ENCODE measurements at regions not wholly inside any gene's neighbourhood (a gene's known extent, or its start where the extent isn't known, plus 50 kb on each side); places are given as distances from the start of the nearest gene placed in this dataset.
"Not testable (repeated sequence)": the region's sequence is repeated elsewhere in the genome, so short reads cannot be mapped to it uniquely, and the experiment has no call there.

DNA sequence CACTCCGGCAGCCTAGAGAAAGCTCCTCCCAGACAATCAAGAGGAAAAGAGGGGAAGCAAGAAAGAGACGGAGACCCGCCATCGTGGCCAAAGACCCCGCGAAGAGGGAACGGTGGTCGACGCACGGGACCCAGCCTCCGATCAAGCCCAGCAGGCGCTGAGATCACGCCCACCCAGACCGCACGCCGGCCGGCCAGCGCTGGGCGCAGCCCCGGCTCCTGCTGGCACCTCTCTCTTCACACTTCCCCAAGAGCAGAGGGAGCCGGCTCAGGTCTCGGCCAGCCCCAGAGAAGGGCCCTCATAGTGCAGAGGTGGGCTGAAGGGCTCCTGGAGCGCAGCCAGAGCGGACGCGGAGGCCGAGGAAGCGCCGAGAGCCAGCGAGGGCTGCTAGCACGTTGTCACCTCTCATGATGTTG is 918.4 kb upstream of the ADAMTS5 start:
- no peak for DNase-seq (ENCODE audit: low read depth, low spot score)
- Histone ChIP-seq H3K4me2 (ENCODE audit: insufficient read depth, low read length) (no peak overlapping the region), H3K9ac (replicated peaks; ENCODE audit: extremely low read depth, insufficient read depth, low read length) (no peak overlapping the region), H4K20me1 (replicated peaks; ENCODE audit: control insufficient read depth, extremely low read depth, insufficient read depth, low read length) (no peaks in the 10 kb centered on the region), H3K27ac (ENCODE audit: insufficient read depth, low read depth, low read length) (no peak overlapping the region), H3K9me3 (replicated peaks; ENCODE audit: control insufficient read depth, insufficient read depth, low read length) (no peaks in the 10 kb centered on the region), H3K79me2 (ENCODE audit: control insufficient read depth, insufficient read depth, low read length) (no peaks in the 10 kb centered on the region), H3K4me3 (replicated peaks in 1 of 3; ENCODE audit: insufficient read depth in 1 of 3, low read depth in 1 of 3, low read length in 3 of 3) (no peak overlapping the region), H3K36me3 (ENCODE audit: control insufficient read depth in 2 of 2, extremely low read depth in 1 of 2, insufficient read depth in 2 of 2, low read length in 2 of 2) (no peaks in the 10 kb centered on the region), H3K9me1 (replicated peaks; ENCODE audit: control insufficient read depth, extremely low read depth, insufficient read depth, low read length) (no peaks in the 10 kb centered on the region), H2AFZ (ENCODE audit: low read depth, low read length) (no peak overlapping the region), H3K4me1 (ENCODE audit: control insufficient read depth, extremely low read depth, insufficient read depth, low read length) (no peaks in the 10 kb centered on the region), H3K27me3 (ENCODE audit: control insufficient read depth in 2 of 2, insufficient read depth in 2 of 2, low read length in 2 of 2) (no peaks in the 10 kb centered on the region)
- intact Hi-C loops (cut with micrococcal nuclease) (no loop called here), dilution Hi-C loops (cut with MboI; ENCODE audit: extremely low pct_ligation_motif_present, low sequenced_read_pairs) (no loop called here)
- ChIA-PET POLR2A (no interaction called here), CTCF (no interaction called here)
- TF ChIP-seq FOS (IDR thresholded peaks at IDR 0.05; ENCODE audit: borderline replicate concordance, insufficient read depth, low read length) (no peak), MYC (IDR thresholded peaks at IDR 0.05; ENCODE audit: low read depth, low read length) (no peak), GATA2 (IDR thresholded peaks at IDR 0.05; ENCODE audit: insufficient read depth, insufficient read length, low read depth, low read length) (no peak), POLR2A (IDR thresholded peaks at IDR 0.05; ENCODE audit: low read depth, low read length) (no peak), JUN (IDR thresholded peaks at IDR 0.05; ENCODE audit: borderline replicate concordance, insufficient read depth, insufficient read length, low read depth) (no peak), EZH2 (IDR thresholded peaks at IDR 0.05; ENCODE audit: borderline replicate concordance, low read depth, low read length, severe bottlenecking) (no peak), POLR2AphosphoS5 (IDR thresholded peaks at IDR 0.05; ENCODE audit: insufficient read depth, low read depth, low read length) (no peak)
- TF ChIP-seq, protein P1, sequence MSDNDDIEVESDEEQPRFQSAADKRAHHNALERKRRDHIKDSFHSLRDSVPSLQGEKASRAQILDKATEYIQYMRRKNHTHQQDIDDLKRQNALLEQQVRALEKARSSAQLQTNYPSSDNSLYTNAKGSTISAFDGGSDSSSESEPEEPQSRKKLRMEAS (IDR thresholded peaks at IDR 0.05; ENCODE audit: insufficient read depth, insufficient read length), result no peak
- TF ChIP-seq, protein P2, sequence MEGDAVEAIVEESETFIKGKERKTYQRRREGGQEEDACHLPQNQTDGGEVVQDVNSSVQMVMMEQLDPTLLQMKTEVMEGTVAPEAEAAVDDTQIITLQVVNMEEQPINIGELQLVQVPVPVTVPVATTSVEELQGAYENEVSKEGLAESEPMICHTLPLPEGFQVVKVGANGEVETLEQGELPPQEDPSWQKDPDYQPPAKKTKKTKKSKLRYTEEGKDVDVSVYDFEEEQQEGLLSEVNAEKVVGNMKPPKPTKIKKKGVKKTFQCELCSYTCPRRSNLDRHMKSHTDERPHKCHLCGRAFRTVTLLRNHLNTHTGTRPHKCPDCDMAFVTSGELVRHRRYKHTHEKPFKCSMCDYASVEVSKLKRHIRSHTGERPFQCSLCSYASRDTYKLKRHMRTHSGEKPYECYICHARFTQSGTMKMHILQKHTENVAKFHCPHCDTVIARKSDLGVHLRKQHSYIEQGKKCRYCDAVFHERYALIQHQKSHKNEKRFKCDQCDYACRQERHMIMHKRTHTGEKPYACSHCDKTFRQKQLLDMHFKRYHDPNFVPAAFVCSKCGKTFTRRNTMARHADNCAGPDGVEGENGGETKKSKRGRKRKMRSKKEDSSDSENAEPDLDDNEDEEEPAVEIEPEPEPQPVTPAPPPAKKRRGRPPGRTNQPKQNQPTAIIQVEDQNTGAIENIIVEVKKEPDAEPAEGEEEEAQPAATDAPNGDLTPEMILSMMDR (IDR thresholded peaks at IDR 0.05; ENCODE audit: extremely low read depth in 1 of 2, insufficient read depth in 1 of 2, low read depth in 1 of 2, low read length in 2 of 2), result no peak
- no TSS peak for BruUV-seq (replicated peaks)
- FAIRE-seq, result no peak

DNA sequence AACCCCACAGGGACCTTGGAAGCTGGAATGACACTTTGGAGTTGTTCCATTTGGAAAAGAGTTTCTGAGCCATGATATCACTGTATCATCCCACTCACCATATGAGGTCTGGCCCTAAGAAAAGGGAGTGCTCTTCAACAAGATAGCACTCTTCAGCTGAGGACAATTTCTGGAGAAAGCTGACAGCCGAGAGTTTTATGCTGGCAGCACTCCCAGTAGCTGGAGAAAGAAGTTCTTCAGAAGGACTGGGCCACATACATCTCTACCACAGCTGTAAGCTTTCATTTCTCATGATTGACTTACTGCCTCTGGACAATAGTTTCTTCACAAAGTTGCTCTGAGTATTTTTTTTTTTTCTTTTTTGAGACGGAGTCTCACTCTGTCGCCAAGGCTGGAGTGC is 914.4 kb upstream of the ADAMTS5 start:
- dilution Hi-C loops (cut with MboI; ENCODE audit: extremely low pct_ligation_motif_present, low sequenced_read_pairs); FAIRE-seq: not testable (repeated sequence)

DNA sequence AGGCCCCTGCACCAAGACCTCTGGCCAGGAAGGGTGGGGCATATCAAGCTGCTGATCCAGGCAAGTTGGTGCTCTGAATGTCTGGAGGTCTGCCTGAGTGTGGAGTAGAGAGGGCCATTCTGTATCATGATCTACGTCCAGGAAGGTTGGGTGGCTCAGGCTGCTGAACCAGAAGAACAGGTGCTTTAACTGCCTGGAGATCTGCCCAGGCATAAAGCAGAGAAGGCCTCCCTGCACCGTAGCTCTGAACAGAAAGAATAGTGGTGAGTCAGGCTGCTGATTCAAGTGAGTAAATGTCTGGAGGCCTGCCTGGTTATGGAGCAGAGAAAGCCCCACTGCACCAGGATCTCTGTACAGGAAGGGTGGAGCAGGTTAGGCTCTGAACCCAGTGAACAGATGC is 905.5 kb upstream of the ADAMTS5 start:
- POLR2A ChIA-PET; dilution Hi-C loops (cut with MboI; ENCODE audit: extremely low pct_ligation_motif_present, low sequenced_read_pairs); H3K36me3 ChIP-seq (ENCODE audit: control insufficient read depth in 2 of 2, extremely low read depth in 1 of 2, insufficient read depth in 2 of 2, low read length in 2 of 2); CTCF ChIA-PET; BruUV-seq (replicated peaks); DNase-seq (ENCODE audit: low read depth, low spot score); intact Hi-C loops (cut with micrococcal nuclease); H2AFZ ChIP-seq (ENCODE audit: low read depth, low read length); H3K27me3 ChIP-seq (ENCODE audit: control insufficient read depth in 2 of 2, insufficient read depth in 2 of 2, low read length in 2 of 2); H3K9me1 ChIP-seq (replicated peaks; ENCODE audit: control insufficient read depth, extremely low read depth, insufficient read depth, low read length); H3K9me3 ChIP-seq (replicated peaks; ENCODE audit: control insufficient read depth, insufficient read depth, low read length); H3K4me2 ChIP-seq (ENCODE audit: insufficient read depth, low read length); H4K20me1 ChIP-seq (replicated peaks; ENCODE audit: control insufficient read depth, extremely low read depth, insufficient read depth, low read length); H3K4me3 ChIP-seq (replicated peaks in 1 of 3; ENCODE audit: insufficient read depth in 1 of 3, low read depth in 1 of 3, low read length in 3 of 3); FAIRE-seq; H3K9ac ChIP-seq (replicated peaks; ENCODE audit: extremely low read depth, insufficient read depth, low read length); H3K79me2 ChIP-seq (ENCODE audit: control insufficient read depth, insufficient read depth, low read length); H3K27ac ChIP-seq (ENCODE audit: insufficient read depth, low read depth, low read length); H3K4me1 ChIP-seq (ENCODE audit: control insufficient read depth, extremely low read depth, insufficient read depth, low read length): not testable (repeated sequence)

More for the DNA sequence above, 914.4 kb upstream of the ADAMTS5 start:
- H2AFZ ChIP-seq (ENCODE audit: low read depth, low read length); CTCF ChIA-PET; H3K9ac ChIP-seq (replicated peaks; ENCODE audit: extremely low read depth, insufficient read depth, low read length); POLR2A ChIA-PET; H4K20me1 ChIP-seq (replicated peaks; ENCODE audit: control insufficient read depth, extremely low read depth, insufficient read depth, low read length); H3K4me3 ChIP-seq (replicated peaks in 1 of 3; ENCODE audit: insufficient read depth in 1 of 3, low read depth in 1 of 3, low read length in 3 of 3); H3K27me3 ChIP-seq (ENCODE audit: control insufficient read depth in 2 of 2, insufficient read depth in 2 of 2, low read length in 2 of 2); intact Hi-C loops (cut with micrococcal nuclease); H3K79me2 ChIP-seq (ENCODE audit: control insufficient read depth, insufficient read depth, low read length); H3K9me1 ChIP-seq (replicated peaks; ENCODE audit: control insufficient read depth, extremely low read depth, insufficient read depth, low read length); H3K36me3 ChIP-seq (ENCODE audit: control insufficient read depth in 2 of 2, extremely low read depth in 1 of 2, insufficient read depth in 2 of 2, low read length in 2 of 2); BruUV-seq (replicated peaks); H3K4me2 ChIP-seq (ENCODE audit: insufficient read depth, low read length); DNase-seq (ENCODE audit: low read depth, low spot score); H3K27ac ChIP-seq (ENCODE audit: insufficient read depth, low read depth, low read length); H3K9me3 ChIP-seq (replicated peaks; ENCODE audit: control insufficient read depth, insufficient read depth, low read length); H3K4me1 ChIP-seq (ENCODE audit: control insufficient read depth, extremely low read depth, insufficient read depth, low read length): not testable (repeated sequence)
